ENCODE measurements at regions not wholly inside any gene's neighbourhood (a gene's known extent, or its start where the extent isn't known, plus 50 kb on each side); places are given as distances from the start of the nearest gene placed in this dataset.
"Not testable (repeated sequence)": the region's sequence is repeated elsewhere in the genome, so short reads cannot be mapped to it uniquely, and the experiment has no call there.

- peak; percentile 52 for DNase-seq (ENCODE audit: missing footprints)
- intact Hi-C loops (cut with DNase I), result no loop called here
- ATAC-seq, result no peak
Measured at GRCh38 chr5:98391921-98392625, 381.4 kb upstream of the RGMB start.

DNA sequence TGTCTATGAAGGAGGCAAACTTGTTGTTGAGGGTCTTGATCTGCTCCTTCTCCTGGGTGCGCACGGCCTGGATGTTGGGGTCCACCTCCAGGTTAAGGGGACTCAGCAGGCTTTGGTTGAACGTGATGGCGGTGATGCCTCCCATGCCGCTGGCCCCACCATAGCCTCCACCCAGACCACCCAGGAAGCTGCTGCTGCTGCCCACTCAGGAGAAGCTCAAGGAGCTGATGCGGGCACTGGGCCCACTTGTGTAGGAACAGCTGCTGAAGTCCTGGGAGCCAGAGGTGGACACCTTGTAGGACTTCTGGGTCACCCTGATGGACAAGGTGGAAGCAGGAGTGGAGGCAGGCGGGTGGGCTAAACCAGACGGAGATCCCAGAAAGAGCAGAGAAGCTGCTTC, 380.3 kb upstream of the RGMB start:
- intact Hi-C loops (cut with DNase I); ATAC-seq: not testable (repeated sequence)
- peak; percentile 43 for DNase-seq (ENCODE audit: missing footprints)

DNA sequence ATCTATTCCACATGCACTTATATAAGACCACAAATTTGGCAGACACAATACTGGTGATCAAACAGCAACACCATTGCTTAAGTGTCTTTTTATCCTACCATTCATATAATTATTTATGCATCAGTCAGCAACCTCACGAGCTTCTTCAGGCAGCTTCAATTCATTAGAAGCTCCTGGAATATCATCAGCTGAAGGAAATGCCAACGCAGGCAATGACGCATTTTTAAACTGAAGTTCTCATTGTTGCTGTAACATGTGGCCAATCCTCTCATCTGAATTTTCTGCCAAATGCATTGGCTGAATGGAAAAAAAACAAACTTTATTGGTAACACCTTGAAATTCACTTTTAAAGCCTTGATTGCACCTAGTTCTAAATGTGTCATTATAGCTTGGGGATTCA, 376.4 kb upstream of the RGMB start:
- DNase-seq (ENCODE audit: missing footprints) (no peak), ATAC-seq (no peak)

DNA sequence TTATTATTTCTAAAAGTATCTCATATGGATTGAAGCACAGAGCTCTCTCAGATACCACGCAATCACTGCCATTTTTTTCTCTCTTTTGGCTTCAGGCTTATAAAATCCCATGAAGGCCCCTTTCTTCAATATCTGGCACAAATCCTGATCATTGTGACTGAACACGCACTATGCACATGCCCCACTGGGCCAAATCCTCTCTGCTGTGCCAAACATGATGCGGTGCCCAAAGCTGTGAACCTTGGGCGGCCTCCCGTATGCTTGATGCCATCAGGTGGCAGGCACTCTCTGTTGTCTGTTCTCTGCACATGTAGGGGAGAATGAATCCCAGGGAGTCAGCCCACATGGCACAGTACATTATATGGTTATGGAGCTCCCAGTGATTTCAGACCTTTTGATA, 375.0 kb upstream of the RGMB start:
- intact Hi-C loops (cut with DNase I), result no loop called here
- no peak for ATAC-seq
- peak; percentile 41 for DNase-seq (ENCODE audit: missing footprints)

More for the DNA sequence above, 376.4 kb upstream of the RGMB start:
- intact Hi-C loops (cut with DNase I), result no loop called here

GRCh38 chr5:98401656-98402055, 371.8 kb upstream of the RGMB start:
- intact Hi-C loops (cut with DNase I), result no loop called here
- DNase-seq (ENCODE audit: missing footprints) (no peak), ATAC-seq (no peak)

GRCh38 chr5:98402130-98402529, 371.3 kb upstream of the RGMB start:
- DNase-seq (ENCODE audit: missing footprints), result no peak
- ATAC-seq, result no peak
- intact Hi-C loops (cut with DNase I), result no loop called here

DNA sequence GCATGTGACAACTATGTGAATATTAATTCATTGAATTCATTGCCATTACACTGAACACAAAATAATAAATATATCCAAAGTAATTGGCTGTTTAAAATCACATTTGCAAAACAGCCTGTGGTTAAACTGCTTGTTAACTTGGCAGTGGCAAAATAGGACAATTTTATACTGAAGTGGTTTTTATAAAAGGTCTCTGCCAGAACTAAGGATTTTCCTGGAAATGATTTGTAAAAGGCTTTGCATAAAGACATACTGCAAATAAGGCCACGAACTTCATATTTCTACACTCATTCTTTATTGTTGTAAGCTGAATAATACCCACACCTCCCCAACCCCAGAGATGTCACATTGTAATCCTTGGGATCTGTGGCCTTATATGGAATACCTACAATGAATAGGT, 370.3 kb upstream of the RGMB start:
- intact Hi-C loops (cut with DNase I), result no loop called here
- ATAC-seq, result no peak

DNA sequence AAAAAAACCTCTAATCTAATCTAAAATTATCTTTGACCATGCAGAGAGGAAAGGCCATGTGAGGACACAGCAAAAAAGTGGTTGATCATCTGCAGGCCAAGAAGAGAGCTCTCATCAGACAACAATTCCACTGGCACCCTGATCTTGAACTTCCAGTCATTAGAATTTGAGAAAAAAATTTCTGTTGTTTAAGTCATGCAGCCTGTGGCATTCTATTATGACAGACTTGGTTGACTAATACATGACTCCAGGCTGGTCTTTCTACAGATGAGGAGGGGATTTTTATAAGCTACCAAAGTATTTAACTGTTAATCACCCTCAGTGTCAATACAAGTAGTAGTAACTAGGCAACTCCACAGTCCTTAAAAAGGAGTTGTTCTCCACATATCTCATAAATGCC, 358.5 kb upstream of the RGMB start:
- DNase-seq (ENCODE audit: missing footprints) (no peak), ATAC-seq (no peak)
- intact Hi-C loops (cut with DNase I), result no loop called here

More for the DNA sequence above, 370.3 kb upstream of the RGMB start:
- DNase-seq (ENCODE audit: missing footprints), result no peak

DNA sequence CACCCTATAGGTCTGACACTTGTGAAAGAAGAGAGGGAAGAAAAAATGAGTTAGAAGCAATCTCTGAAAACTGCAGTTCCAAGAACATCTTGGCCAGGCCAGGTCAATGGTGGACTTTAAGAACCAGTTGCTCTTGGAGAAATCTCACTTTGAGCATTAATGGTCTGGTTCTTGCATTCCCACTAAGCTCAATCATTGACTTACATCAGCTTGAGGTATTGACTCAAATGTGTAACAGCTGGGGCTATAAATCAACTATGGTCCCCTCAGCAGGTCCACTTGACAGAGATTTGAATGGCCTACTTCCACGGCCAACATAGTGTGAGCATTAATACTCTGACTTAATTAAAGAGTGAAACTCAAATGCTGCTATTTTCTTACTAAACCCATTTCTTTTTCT, 357.8 kb upstream of the RGMB start:
- intact Hi-C loops (cut with DNase I), result no loop called here
- ATAC-seq (no peak), DNase-seq (ENCODE audit: missing footprints) (no peak)

DNA sequence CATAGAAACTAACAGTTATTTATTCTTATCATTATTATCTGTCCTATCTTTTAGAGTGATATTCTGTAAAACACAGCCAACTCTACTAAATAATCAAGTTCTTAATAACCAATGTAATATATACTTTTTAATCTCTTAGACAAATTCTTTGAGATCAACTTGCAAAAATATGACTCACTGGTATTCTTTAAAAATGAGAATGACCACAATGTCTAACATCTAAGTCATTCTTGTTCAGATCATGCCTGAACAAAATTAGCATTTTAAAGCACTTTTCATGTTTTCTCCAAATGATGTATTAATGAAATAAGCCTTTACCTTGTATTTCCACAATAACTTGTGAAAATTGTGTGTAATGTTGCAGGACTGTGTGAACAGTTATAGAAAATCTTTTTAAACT, 356.9 kb upstream of the RGMB start:
- ATAC-seq (no peak), DNase-seq (ENCODE audit: missing footprints) (no peak)
- intact Hi-C loops (cut with DNase I), result no loop called here

DNA sequence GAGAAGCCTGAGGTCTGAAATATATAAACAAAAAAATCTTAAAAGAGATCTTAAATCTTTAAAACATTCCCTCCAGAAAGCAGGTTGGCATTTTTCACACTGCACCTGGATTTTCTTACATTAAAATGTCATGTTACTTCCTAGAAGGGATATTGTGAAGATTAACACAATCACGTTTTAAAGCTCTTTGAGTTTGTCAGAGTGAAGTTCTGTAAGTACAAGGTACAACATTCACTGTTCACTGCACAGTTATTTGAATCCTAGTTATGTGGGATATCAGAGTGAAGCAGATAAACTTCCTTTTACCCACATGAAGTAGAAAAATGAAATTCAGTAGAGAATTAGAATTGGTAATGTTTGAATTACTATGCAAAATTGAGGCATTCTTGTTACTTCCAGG, 353.6 kb upstream of the RGMB start:
- DNase-seq (ENCODE audit: missing footprints) (no peak), ATAC-seq (no peak)
- intact Hi-C loops (cut with DNase I), result no loop called here

DNA sequence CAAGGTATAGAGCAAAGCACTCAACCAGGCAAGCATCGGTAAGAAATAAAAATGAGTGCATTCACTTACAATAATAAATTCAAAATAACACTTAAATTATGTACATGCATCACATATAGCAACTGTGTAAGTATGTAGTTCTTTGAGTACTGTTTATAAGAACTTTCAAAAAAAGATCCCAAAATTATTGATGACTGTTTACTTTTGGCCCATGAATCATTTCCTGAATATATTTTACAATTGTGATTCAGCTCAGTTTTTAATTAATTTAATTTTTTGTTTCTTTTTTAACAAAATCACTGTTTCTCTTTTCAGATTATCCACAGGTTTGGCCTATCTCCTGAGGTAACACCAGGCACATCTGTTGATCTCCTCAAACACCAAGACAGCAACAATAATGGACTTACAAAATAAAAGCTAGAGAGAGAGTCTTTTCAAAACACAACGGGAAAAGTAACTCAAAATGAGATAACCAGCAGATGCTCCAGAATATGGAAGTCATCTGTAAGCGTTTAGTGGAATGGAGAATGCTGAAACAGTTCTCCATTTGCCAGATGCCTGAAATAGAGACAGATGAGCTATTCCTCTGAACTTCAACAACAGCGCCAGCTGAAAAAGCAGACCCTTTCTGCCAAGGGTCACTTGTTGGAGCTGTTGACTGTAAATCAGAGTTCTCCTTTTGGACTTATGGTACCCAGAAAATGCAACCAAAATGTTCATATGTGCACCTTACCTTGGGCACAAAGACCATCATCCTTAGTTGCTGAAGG, 348.6 kb upstream of the RGMB start:
- intact Hi-C loops (cut with DNase I), result no loop called here
- ATAC-seq (no peak), DNase-seq (ENCODE audit: missing footprints) (no peak)

- no peak for ATAC-seq
- intact Hi-C loops (cut with DNase I), result no loop called here
Measured at GRCh38 chr5:98425640-98426039, 347.8 kb upstream of the RGMB start.

GRCh38 chr5:98428806-98429205, 344.7 kb upstream of the RGMB start:
- ATAC-seq (no peak), DNase-seq (ENCODE audit: missing footprints) (no peak)
- intact Hi-C loops (cut with DNase I), result no loop called here

More at GRCh38 chr5:98425640-98426039, 347.8 kb upstream of the RGMB start:
- DNase-seq (ENCODE audit: missing footprints), result no peak

DNA sequence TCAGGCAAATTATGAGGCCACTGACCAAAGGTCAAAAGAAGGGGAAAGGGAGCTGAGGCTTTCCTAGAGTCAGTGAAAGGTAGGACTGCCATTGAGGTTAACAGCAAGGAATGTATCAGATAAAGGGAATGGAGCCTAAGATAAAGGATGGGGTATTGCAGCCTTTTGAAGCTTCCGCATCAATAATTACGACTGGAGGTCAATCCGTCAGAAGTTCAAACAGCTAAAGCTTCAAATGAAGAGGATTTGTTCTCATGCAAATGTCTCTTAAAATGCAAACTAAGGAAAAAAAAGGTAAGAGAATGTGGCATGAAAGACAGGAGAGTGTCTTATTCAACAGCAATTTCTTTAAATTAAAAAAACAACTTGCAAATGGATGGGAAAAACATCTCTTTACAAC, 341.1 kb upstream of the RGMB start:
- intact Hi-C loops (cut with DNase I), result no loop called here

GRCh38 chr5:98433022-98433421, 340.4 kb upstream of the RGMB start:
- no peak for ATAC-seq
- intact Hi-C loops (cut with DNase I), result no loop called here
- no peak for DNase-seq (ENCODE audit: missing footprints)

More for the DNA sequence above, 341.1 kb upstream of the RGMB start:
- DNase-seq (ENCODE audit: missing footprints), result no peak
- no peak for ATAC-seq

GRCh38 chr5:98433673-98434072, 339.8 kb upstream of the RGMB start:
- intact Hi-C loops (cut with DNase I), result no loop called here
- DNase-seq (ENCODE audit: missing footprints), result no peak
- no peak for ATAC-seq

DNA sequence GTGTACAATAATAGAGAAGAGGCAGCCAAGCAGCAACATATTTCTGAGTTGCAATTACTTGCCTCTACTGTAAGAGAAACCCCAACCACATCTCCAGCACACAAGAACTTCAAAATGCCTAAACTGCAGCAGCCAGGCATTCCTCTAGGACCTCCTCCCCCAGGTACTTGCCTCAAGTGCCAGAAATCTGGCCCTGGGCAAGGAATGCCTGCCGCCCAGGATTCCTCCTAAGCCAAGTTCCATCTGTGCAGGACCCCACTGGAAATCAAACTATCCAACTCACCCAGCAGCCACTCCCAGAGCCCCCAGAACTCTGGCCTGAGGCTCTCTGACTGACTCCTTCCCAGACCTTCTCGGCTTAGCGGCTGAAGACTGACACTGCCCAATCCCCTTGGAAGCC, 336.8 kb upstream of the RGMB start:
- DNase-seq (ENCODE audit: missing footprints) (no peak), ATAC-seq (no peak)
- intact Hi-C loops (cut with DNase I), result no loop called here

GRCh38 chr5:98442448-98442847, 331.0 kb upstream of the RGMB start:
- ATAC-seq (no peak), DNase-seq (ENCODE audit: missing footprints) (no peak)
- intact Hi-C loops (cut with DNase I), result no loop called here

GRCh38 chr5:98443881-98444280, 329.6 kb upstream of the RGMB start:
- ATAC-seq, result no peak
- intact Hi-C loops (cut with DNase I), result no loop called here
- DNase-seq (ENCODE audit: missing footprints), result no peak

GRCh38 chr5:98453296-98453695, 320.2 kb upstream of the RGMB start:
- no peak for DNase-seq (ENCODE audit: missing footprints)
- intact Hi-C loops (cut with DNase I), result no loop called here
- no peak for ATAC-seq
